ENCODE measurements at regions not wholly inside any gene's neighbourhood (a gene's known extent, or its start where the extent isn't known, plus 50 kb on each side); places are given as distances from the start of the nearest gene placed in this dataset.

- Mint-ChIP-seq H3K27ac (no peak overlapping the region), H3K36me3 (ENCODE audit: insufficient read depth in 1 of 3, low read depth in 3 of 3) (no peaks in the 10 kb centered on the region; a peak in 1 of 7 replicates), H3K4me3 (no peak overlapping the region), H3K9me3 (no peaks in the 10 kb centered on the region; a peak in 1 of 5 replicates), H3K4me1 (peaks cover 7 to 21% of the 10 kb centered on the region in 2 experiments), H3K27me3 (ENCODE audit: low read depth) (peaks cover 93% of the 10 kb centered on the region)
- Histone ChIP-seq H3K23me2 (ENCODE audit: insufficient read length, low read depth, low read length, poor library complexity, severe bottlenecking) (no peaks in the 10 kb centered on the region), H3K56ac (ENCODE audit: insufficient read length, low read depth, low read length) (no peak overlapping the region), H3K4me2 (ENCODE audit: insufficient read depth, insufficient read length, low read length) (no peak overlapping the region), H3K23ac (ENCODE audit: insufficient read length, low read depth, low read length) (no peak overlapping the region), H3K4me1 (ENCODE audit: insufficient read depth, low read length) (no peaks in the 10 kb centered on the region; the same call in 1 of the 2 replicates), H3K4ac (ENCODE audit: low read depth, low read length) (no peak overlapping the region), H3T11ph (ENCODE audit: low read length) (no peak overlapping the region), H4K8ac (replicated peaks; ENCODE audit: insufficient read length, low read depth, low read length) (no peak overlapping the region), H2AK5ac (ENCODE audit: insufficient read length, low read length) (no peak overlapping the region), H4K91ac (ENCODE audit: insufficient read length, low read depth, low read length) (no peak overlapping the region), H2BK120ac (ENCODE audit: low read depth, low read length, poor library complexity, severe bottlenecking) (no peak overlapping the region), H3K9me3 (ENCODE audit: control insufficient read depth, low read depth, low read length) (no peaks in the 10 kb centered on the region), H3K27ac (ENCODE audit: insufficient read length, low read depth, low read length) (no peak overlapping the region), H3K18ac (ENCODE audit: insufficient read length, low read depth, low read length) (no peak overlapping the region), H2BK5ac (ENCODE audit: insufficient read length, low read length) (no peak overlapping the region), H3K9ac (ENCODE audit: extremely low read depth, insufficient read length, low read length) (no peak overlapping the region), H2BK20ac (ENCODE audit: low read depth, low read length, poor library complexity, severe bottlenecking) (no peak overlapping the region), H3K79me1 (ENCODE audit: insufficient read depth, low read depth, low read length, poor library complexity, severe bottlenecking) (no peaks in the 10 kb centered on the region), H3K14ac (ENCODE audit: insufficient read depth, low read length) (no peak overlapping the region), H2BK15ac (ENCODE audit: low read depth, low read length) (no peak overlapping the region), H2BK12ac (ENCODE audit: insufficient read length, low read depth, low read length) (no peak overlapping the region), H2AFZ (ENCODE audit: low read length) (no peak overlapping the region), H4K5ac (ENCODE audit: insufficient read length, low read depth, low read length) (no peak overlapping the region), H4K20me1 (ENCODE audit: control insufficient read depth, insufficient read depth, insufficient read length) (no peaks in the 10 kb centered on the region), H3K27me3 (ENCODE audit: insufficient read depth, low read length) (peaks cover 27% of the 10 kb centered on the region), H3K79me2 (ENCODE audit: insufficient read depth, low read length) (no peaks in the 10 kb centered on the region)
- DNase-seq: no peak
- TF ChIP-seq CTCF (conservative IDR thresholded peaks at IDR 0.05): no peak
- no CpG with 5 or more reads among the region's 1 CpG for WGBS (ENCODE audit: extremely low coverage, insufficient read length, low lambda C conversion rate)
Observed at GRCh38 chr11:16408619-16409018, 52.3 kb upstream of the SOX6 start.

All from H9 (cell line).